Stimulated activated CD8-positive, alpha-beta memory T cell treated with anti-CD3 and anti-CD28 coated beads, Interleukin-12 subunit alpha, Interleukin-12 subunit beta, amount 100 ng/mL, for 24 hours (primary cell): ENCODE measurements at regions not wholly inside any gene's neighbourhood (a gene's known extent, or its start where the extent isn't known, plus 50 kb on each side); places are given as distances from the start of the nearest gene placed in this dataset.
"Not testable (repeated sequence)": the region's sequence is repeated elsewhere in the genome, so short reads cannot be mapped to it uniquely, and the experiment has no call there.

Experiments used
- DNase-seq: peaks from one replicate; pipeline ENCODE4 v3.0.0-alpha.2; 2020; ENCODE audit errors: extremely low read depth

DNA sequence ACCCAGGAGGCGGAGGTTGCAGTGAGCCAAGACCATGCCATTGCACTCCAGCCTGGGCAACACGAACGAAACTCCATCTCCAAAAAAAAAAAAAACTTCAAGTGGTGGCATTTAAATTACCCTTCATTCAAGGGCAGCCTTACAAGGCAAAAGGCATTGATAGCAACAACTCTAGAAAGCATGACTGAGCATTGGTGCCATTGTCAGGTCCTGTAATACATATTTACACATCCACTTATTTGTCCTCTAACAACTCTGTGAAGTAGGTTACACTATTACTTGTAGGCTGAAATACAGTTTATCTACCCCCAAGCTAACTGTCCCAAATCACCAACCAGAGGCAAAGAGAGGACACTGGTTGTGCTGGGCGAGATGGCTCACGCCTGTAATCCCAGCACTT is 52.7 kb upstream of the LARP1 start:
- DNase-seq: no peak

DNA sequence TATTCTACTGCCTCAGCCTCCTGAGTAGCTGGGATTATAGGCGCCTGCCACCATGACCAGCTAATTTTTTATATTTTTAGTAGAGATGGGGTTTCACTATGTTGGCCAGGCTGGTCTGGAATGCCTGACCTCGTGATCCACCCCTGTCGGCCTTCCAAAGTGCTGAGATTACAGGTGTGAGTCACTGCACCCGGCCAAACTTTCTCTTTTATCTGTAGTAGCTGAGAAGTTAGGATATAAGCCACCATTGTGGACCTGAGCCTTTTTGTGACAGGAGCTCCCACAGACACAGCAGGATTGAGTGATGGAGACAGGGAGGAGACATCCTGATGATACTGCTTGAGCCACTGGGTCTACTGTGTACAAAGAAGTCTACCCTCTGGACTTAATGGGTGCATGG is 53.5 kb upstream of the LARP1 start:
- DNase-seq: not testable (repeated sequence)

DNA sequence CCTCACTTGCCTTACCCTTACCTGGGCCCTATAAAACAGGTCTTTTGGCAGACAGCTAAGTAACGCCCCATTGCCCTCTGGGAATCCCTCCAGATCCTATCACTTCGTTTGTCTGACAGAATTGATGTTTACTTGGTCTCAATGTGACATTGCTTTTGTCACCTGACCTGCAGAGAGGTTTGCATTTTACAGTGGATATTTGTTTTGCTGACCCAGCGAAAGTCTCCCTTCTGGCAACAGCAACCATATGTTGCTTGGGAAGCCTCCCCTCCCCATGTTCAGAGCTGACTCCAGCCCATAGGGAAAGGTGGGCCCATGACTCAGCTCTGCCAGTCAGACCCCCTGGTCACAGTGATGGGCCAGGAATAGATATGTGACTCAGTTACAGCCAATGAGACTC is 54.0 kb upstream of the LARP1 start:
- DNase-seq: no peak

- DNase-seq: not testable (repeated sequence)
Measured at GRCh38 chr5:154700289-154700928, 54.8 kb upstream of the LARP1 start.

GRCh38 chr5:154698763-154699162 is 56.4 kb upstream of the LARP1 start:
- no peak for DNase-seq

DNA sequence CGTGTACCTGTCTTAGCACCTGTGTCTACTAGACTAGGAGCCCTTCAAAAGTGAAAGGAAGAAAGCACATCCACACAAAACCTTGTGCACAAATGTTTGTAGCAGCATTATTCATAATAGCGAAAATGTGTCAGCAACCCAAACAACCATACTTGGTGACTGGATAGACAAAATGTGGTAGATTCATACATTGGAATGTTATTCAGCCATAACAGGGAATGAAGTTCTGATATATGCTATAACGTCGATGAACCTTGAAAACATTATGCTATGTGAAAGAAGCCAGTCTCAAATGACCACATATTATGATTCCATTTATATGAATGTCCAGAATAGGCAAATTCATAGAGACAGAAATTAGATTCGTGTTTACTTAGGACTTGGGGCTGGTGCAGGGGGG is 57.8 kb upstream of the LARP1 start:
- DNase-seq: no peak

- no peak for DNase-seq
Measured at GRCh38 chr5:154696891-154697290, 58.3 kb upstream of the LARP1 start.

DNA sequence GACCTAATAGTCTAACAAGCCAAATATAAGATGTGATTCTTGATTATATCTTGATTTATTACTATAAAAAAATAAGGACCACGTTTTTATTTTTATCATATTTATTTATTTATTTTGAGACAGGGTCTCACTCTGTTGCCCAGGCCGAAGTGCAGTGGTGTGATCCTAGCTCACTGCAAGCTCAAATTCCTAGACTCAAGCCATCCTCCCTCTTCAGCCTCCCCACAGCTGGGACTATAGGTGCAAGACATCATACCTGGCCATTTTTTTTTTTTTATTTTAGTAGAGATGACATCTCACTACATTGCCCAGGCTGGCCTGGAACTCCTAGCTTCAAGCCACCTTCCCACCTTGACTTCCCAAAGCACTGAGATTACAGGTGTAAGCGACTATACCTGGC is 61.0 kb upstream of the LARP1 start:
- no peak for DNase-seq

GRCh38 chr5:154690488-154690887 is 64.7 kb upstream of the LARP1 start:
- no peak for DNase-seq

DNA sequence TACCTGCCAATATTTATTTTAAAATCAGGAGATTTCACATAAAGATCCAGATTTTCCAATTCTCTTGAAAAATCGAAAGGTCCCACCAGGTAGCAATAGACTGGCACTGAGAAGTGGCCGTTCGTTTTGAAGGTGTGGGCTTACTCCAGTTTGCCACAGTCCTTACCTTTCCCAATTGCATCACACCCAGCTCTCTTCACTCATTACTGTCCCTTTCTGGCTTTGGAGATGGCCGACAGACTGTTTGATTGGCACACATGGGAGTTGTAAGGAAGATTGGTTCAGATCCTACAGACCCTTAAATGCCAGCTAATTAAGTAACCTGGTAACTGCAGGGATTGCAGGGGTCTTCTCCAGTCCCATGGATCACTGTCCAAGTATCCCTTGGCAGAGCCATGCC is 68.7 kb upstream of the LARP1 start:
- no peak for DNase-seq

GRCh38 chr5:154683101-154683880 is 71.9 kb upstream of the LARP1 start:
- DNase-seq: no peak

DNA sequence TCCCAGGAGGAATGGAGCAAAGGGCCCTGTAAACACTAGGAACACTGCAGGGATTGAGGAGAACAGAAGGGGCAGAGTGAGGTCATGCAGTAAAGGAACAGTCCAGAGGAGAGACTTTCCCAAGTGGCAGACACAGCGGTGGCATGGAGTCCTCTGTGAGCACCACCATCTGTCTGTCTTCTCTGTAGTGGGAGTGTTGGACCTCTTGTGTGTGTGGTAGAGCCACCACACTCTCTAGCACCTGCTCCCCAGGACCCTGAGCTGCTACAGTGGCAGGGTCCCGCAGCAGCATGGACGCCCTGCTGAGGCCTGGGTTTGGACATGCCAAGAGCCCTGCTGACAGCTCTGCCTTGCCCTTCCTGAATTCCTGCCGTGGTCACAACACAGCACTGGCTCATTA is 75.7 kb upstream of the LARP1 start:
- no peak for DNase-seq

DNA sequence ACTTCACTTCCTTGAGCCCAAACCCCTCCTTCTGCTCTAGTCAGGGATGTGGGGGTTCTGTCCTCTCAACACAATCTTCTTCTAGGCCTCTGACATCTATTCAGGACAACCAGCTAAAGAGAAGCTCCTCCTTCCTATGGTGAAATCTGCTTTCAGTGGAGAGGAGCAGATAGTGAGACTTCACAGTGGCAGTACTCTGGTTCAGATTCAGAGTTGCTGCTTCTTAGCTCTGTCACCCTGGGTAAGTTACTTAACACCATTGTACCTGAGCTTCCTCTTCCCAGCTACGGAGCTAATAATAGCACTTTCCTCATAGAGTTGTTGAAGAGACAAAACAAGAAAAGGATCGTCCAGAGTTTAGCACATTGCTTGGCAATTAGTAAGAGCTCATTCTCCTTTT is 77.3 kb upstream of the LARP1 start:
- no peak for DNase-seq

DNA sequence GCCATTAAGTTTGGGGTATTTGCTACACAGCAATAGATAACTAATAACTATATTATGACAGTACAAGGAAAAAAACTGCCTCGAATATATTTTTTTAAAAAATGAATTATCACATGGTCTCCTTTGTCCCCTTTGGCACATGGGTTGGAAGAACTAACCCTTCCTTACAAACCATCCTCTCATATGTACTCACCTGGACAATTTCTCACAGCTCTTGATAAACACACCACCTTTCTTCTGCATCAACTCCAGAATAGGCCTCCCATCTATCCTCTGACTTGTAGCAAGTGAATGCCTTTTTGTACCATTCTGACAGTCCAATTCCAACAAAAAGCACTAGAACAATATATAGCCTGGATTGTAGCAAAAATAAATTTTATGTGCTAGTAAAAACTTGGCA is 78.7 kb upstream of the LARP1 start:
- no peak for DNase-seq

DNA sequence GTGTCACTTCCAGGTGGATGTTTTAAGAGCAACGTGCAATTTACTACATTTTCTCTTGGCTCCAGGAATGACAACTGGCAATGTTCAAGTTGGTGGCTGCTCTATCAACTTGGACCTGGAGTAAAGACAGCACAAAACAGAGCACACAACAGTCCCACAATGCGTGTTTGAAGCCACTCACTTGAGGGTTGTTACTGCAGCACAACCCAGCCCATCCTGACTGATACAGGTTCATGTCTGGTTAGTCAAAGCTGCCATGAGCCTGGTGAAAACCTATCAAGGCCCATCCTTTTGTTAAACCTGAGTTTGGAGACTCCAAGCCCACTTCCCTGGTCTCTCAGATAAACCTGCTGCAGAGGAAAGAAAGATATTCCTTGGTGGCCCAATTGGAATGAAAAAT is 81.1 kb upstream of the LARP1 start:
- no peak for DNase-seq

DNA sequence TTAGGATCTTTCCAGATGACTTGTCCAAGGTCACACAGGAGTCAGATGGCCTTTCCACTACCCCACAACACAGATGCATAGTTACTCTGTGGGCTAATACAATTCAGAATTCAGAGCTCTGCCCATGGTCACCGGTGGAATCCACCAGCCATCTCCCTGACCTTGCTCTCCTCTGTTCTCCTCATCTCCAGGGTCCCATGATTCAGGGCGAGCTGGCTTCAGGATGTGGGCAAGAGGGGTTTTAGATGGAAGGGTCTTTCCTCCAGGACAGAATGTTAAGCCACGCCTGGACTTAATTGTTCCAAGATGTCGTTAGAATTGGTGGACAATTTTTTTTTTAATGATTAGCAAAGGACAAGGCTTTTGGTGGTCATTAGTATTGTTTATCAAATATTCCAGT is 81.7 kb upstream of the LARP1 start:
- DNase-seq: no peak

DNA sequence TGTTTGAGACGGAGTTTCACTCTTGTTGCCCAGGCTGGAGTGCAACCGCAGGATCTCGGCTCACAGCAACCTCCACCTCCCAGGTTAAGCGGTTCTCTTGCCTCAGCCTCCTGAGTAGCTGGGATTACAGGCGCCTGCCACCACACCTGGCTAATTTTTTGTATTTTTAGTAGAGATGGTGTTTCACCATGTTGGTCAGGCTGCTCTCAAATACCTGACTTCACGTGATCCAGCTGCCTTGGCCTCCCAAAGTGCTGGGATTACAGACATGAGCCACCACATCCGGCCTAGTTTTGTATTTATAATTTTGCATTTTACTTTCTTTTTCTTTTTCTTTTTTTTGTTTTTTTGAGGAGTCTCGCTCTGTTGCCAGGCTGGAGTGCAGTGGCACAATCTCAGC is 85.3 kb upstream of the LARP1 start:
- not testable (repeated sequence) for DNase-seq

DNA sequence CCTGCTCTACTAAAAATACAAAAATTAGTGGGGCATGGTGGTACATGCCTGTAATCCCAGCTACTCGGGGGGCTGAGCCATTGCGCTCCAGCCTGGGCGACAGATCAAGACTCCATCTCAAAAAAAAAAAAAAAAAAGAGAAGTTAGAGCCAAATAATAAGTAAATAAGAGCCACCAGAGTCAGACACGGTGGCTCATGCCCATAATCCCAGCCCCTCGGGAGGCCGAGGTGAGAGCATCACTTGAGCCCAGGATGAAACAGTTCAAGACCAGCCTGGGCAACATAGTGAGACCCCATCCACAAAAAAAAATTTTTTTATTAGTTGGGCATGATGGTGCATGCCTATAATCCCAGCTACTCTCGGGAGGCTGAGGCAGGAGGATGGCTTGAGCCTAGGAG is 85.8 kb upstream of the LARP1 start:
- DNase-seq: no peak

DNA sequence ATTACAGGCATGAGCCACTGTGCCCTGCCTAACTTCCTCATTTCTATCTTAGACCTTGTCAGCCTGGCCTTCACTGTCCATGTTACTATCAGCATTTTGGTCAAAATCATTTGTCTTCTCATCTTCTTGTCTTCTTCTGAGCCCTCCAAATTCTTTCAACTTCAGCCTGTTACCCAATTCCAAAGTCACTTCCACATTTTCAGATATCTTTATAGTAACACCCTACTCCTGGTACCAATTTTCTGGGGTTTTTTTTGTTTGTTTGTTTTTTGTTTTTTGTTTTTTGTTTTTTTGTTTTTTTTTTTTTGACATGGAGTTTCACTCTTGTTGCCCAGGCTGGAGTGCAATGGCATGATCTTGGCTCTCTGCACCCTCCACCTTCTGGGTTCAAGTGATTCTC is 90.3 kb upstream of the LARP1 start:
- DNase-seq: no peak

DNA sequence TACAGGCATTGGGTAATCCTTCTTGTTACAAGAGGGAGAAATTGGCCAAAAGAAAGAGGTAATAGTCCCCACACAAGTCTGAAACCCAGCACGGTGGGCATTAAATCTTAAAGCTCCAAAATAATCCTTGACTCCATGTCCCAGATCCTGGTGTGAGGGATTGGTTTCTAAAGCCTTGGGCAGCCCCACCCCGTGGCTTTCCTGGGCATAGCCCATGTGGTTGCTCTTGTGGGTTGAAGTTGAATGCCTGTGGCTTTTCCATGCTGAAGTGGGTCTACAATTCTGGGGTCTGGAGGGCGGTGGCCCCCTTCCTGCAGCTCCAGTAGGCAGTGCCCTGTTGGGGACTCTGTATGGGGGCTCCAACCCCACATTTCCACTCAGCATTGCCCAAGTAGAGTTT is 91.8 kb upstream of the LARP1 start:
- DNase-seq: no peak

DNA sequence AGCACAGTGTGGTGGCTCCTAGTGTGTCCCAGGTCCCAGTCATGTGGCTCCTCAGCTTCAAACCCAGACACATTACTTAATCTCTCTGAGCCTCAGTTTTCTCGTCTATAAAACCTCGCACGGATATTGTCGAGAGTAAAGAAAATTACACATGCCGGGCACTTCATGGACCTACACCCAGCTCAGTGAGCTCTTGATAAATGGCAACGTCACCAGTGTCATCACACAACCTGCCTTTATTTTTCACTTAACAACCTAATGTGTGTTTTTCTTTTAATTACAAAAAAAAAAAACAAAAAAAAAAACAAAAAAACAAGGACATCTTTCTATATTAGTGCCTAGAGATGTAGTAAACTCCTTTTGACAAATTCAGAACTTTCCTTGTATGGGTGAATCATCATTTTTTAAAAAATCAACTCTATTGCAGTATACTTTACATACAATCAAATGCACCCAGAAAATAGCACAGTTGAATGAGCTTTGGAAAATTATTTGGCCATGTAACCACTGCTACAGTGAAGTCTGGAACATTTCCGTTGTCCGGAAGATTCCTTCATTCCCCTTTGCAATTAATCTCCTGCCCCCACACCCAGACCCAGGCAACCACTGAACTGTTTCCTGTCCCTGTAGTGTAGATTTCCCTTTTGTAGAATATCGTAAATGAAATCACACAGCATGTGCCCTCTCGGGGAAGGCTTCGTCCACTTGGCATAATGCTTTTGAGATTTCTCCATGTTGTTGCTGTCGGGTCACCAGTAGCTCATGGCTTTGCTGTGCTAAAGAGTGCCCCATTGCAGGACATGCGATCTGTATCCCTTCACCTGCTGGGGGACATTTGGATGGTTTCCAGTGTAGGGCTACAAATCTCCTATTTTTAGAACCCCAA is 100.4 kb upstream of the LARP1 start:
- DNase-seq: no peak

- no peak for DNase-seq
Measured at GRCh38 chr5:154653764-154654485, 101.3 kb upstream of the LARP1 start.
